H1 (cell line): ENCODE measurements at regions not wholly inside any gene's neighbourhood (a gene's known extent, or its start where the extent isn't known, plus 50 kb on each side); places are given as distances from the start of the nearest gene placed in this dataset.

Experiments used
- CTCF ChIA-PET: fragments of 300-600 bp; sonication (Branson Sonifier 250); formaldehyde crosslinking; loops from one replicate; lab custom pipeline; 2021; ENCODE audit not compliant: partially characterized antibody; lab: Charles Lee
- POLR2A ChIA-PET: fragments of 300-600 bp; sonication (Branson Sonifier 250); formaldehyde crosslinking; loops from one replicate; lab custom pipeline; 2021; ENCODE audit warnings: inconsistent platforms; ENCODE audit not compliant: partially characterized antibody; lab: Charles Lee
- DNase-seq, 2 experiments: peaks; one replicate each; pipeline versions ENCODE4 v3.0.0 to v3.0.0-alpha.2; 2010 to 2022; ENCODE audit warnings: low spot score in 2 of 2, low read depth in 1 of 2, mixed read lengths in 1 of 2
- FAIRE-seq: peaks from 2 replicates; lab custom pipeline; 2011; peaks lifted over from hg19 to GRCh38; lab: Jason Lieb, UNC
- H2AFZ ChIP-seq: 2 replicates; pipeline ENCODE4 v1.8.1; 2012; ENCODE audit warnings: low read length, inconsistent platforms
- H2AK5ac ChIP-seq: 2 replicates; pipeline ENCODE4 v1.6.1; 2013; ENCODE audit warnings: low read depth, low read length
- H2BK120ac ChIP-seq: replicated peaks from 2 replicates; pipeline ENCODE3; 2013; ENCODE audit warnings: low read depth, low read length, inconsistent platforms
- H2BK12ac ChIP-seq: 2 replicates; pipeline ENCODE4 v1.6.1; 2013; ENCODE audit warnings: low read depth, low read length
- H2BK15ac ChIP-seq: 2 replicates; pipeline ENCODE4 v1.6.1; 2013; ENCODE audit warnings: low read length
- H2BK20ac ChIP-seq: 2 replicates; pipeline ENCODE4 v1.6.1; 2013; ENCODE audit warnings: low read length
- H2BK5ac ChIP-seq: 2 replicates; pipeline ENCODE4 v1.6.1; 2013; ENCODE audit warnings: low read depth, low read length
- H3K14ac ChIP-seq: 2 replicates; pipeline ENCODE4 v1.6.1; 2013; ENCODE audit warnings: inconsistent platforms; ENCODE audit not compliant: insufficient read length
- H3K18ac ChIP-seq: 2 replicates; pipeline ENCODE4 v1.6.1; 2013; ENCODE audit warnings: low read length; ENCODE audit errors: extremely low read depth
- H3K23ac ChIP-seq: 2 replicates; pipeline ENCODE4 v1.6.1; 2013; ENCODE audit warnings: inconsistent platforms; ENCODE audit not compliant: insufficient read length
- H3K23me2 ChIP-seq: 2 replicates; pipeline ENCODE4 v1.6.1; 2013; ENCODE audit warnings: low read depth, low read length
- H3K27ac ChIP-seq: 2 replicates; pipeline ENCODE4 v1.6.1; 2011; ENCODE audit warnings: low read depth, low read length, inconsistent platforms
- H3K27me3 ChIP-seq, 4 experiments: replicated peaks in 1 of 4; 1 replicate in 1 of 4; 2 replicates in 3 of 4; pipeline versions ENCODE4 v1.6.1 to v1.8.1; 2011 to 2013; ENCODE audit warnings: low read length in 3 of 4, mild to moderate bottlenecking in 3 of 4, inconsistent platforms in 2 of 4, mixed read lengths in 2 of 4, moderate library complexity in 1 of 4; ENCODE audit not compliant: control insufficient read depth in 3 of 4, insufficient read depth in 3 of 4; ENCODE audit errors: extremely low read depth in 1 of 4
- H3K36me3 ChIP-seq, 4 experiments: 2 replicates each; pipeline versions ENCODE4 v1.6.1 to v1.8.1; 2011 to 2013; ENCODE audit warnings: mild to moderate bottlenecking in 4 of 4, low read length in 3 of 4, moderate library complexity in 2 of 4, control low read depth in 1 of 4, inconsistent platforms in 1 of 4; ENCODE audit not compliant: insufficient read depth in 4 of 4, control insufficient read depth in 2 of 4
- H3K4ac ChIP-seq: replicated peaks from 2 replicates; pipeline ENCODE3; 2013; ENCODE audit warnings: low read length, low read depth, mixed read lengths, inconsistent platforms; ENCODE audit not compliant: insufficient read length
- H3K4me1 ChIP-seq, 4 experiments: replicated peaks in 1 of 4; 1 replicate in 1 of 4; 2 replicates in 3 of 4; pipeline versions ENCODE4 v1.6.1 to v1.8.1; 2011 to 2013; ENCODE audit warnings: low read length in 3 of 4, inconsistent platforms in 2 of 4, mixed read lengths in 1 of 4; ENCODE audit not compliant: insufficient read depth in 4 of 4, control insufficient read depth in 3 of 4
- H3K4me2 ChIP-seq, 2 experiments: 2 replicates each; pipeline versions ENCODE4 v1.6.1 to v1.8.1; 2011 to 2013; ENCODE audit warnings: low read depth in 2 of 2, low read length in 2 of 2, control low read depth in 1 of 2, inconsistent platforms in 1 of 2, mild to moderate bottlenecking in 1 of 2; ENCODE audit not compliant: insufficient read depth in 1 of 2
- H3K4me3 ChIP-seq, 4 experiments: fragments of 200-600, 300-600 bp in 1 of 4; sonication (generic), shearing (Covaris generic), sonication (Bioruptor Twin) in 1 of 4; 2 replicates each; pipeline versions ENCODE4 v1.5.1 to v1.8.1; 2011 to 2016; ENCODE audit warnings: low read length in 4 of 4, low read depth in 3 of 4, control low read depth in 2 of 4, inconsistent platforms in 2 of 4, mild to moderate bottlenecking in 2 of 4, mixed read lengths in 1 of 4, moderate library complexity in 1 of 4; ENCODE audit not compliant: insufficient read depth in 2 of 4; ENCODE audit errors: extremely low read depth in 1 of 4
- H3K56ac ChIP-seq: replicated peaks from 2 replicates; pipeline ENCODE3; 2013; ENCODE audit warnings: low read depth, mild to moderate bottlenecking, mixed read lengths, low read length, inconsistent platforms; ENCODE audit not compliant: insufficient read length
- H3K79me1 ChIP-seq: 2 replicates; pipeline ENCODE4 v1.6.1; 2013; ENCODE audit warnings: low read depth, low read length, control low read depth
- H3K79me2 ChIP-seq, 2 experiments: 2 replicates each; pipeline versions ENCODE4 v1.6.1 to v1.8.1; 2012 to 2013; ENCODE audit warnings: low read length in 2 of 2, mild to moderate bottlenecking in 2 of 2, inconsistent platforms in 1 of 2; ENCODE audit not compliant: insufficient read depth in 2 of 2, control insufficient read depth in 1 of 2
- H3K9ac ChIP-seq, 4 experiments: replicated peaks in 1 of 4; 1 replicate in 1 of 4; 2 replicates in 3 of 4; pipeline versions ENCODE4 v1.6.1 to v1.8.1; 2011 to 2013; ENCODE audit warnings: low read depth in 3 of 4, low read length in 3 of 4, control low read depth in 2 of 4, mild to moderate bottlenecking in 2 of 4, moderate library complexity in 2 of 4, inconsistent platforms in 1 of 4; ENCODE audit errors: extremely low read depth in 1 of 4
- H3K9me3 ChIP-seq, 2 experiments: 2 replicates each; pipeline versions ENCODE4 v1.6.1 to v1.8.1; 2012 to 2013; ENCODE audit warnings: mild to moderate bottlenecking in 2 of 2, moderate library complexity in 2 of 2, control low read depth in 1 of 2, inconsistent platforms in 1 of 2, low read depth in 1 of 2, low read length in 1 of 2, mixed read lengths in 1 of 2; ENCODE audit not compliant: insufficient read depth in 2 of 2
- H4K20me1 ChIP-seq, 2 experiments: replicated peaks in 1 of 2; 2 replicates each; pipeline versions ENCODE3 to v1.8.1; 2011 to 2013; ENCODE audit warnings: inconsistent platforms in 2 of 2, low read length in 2 of 2, mild to moderate bottlenecking in 1 of 2; ENCODE audit not compliant: insufficient read depth in 2 of 2, control insufficient read depth in 1 of 2
- H4K5ac ChIP-seq: 2 replicates; pipeline ENCODE4 v1.6.1; 2013; ENCODE audit warnings: low read length, low read depth, mixed read lengths, inconsistent platforms; ENCODE audit not compliant: insufficient read length
- H4K8ac ChIP-seq: 2 replicates; pipeline ENCODE4 v1.8.0; 2013; ENCODE audit warnings: mild to moderate bottlenecking, moderate library complexity, low read length, inconsistent platforms; ENCODE audit not compliant: insufficient read depth; ENCODE audit errors: extremely low read depth
- H4K91ac ChIP-seq: replicated peaks from 2 replicates; pipeline ENCODE3; 2013; ENCODE audit warnings: low read length, mixed read lengths, inconsistent platforms; ENCODE audit not compliant: insufficient read length
- WGBS, 2 experiments: shearing (Covaris generic) in 1 of 2; methylation state at CpG; one replicate each; pipeline versions ENCODE4 v1.1.6 to v1.1.7; 2013 to 2015; ENCODE audit warnings: low lambda C conversion rate in 2 of 2, mixed read lengths in 2 of 2, inconsistent platforms in 1 of 2, low coverage in 1 of 2, missing lambda C conversion rate in 1 of 2; ENCODE audit not compliant: insufficient replicate concordance in 2 of 2, insufficient coverage in 1 of 2, insufficient read length in 1 of 2; ENCODE audit errors: extremely low coverage in 1 of 2, missing lambda C conversion rate in 1 of 2; 5-methylcytosine and 5-hydroxymethylcytosine counted together
- TF ChIP-seq, protein P1 (sequence below): fragments of 300-600 bp; sonication (generic); IDR thresholded peaks from 2 replicates; pipeline ENCODE4 v1.7.1; 2012; ENCODE audit warnings: low read length, moderate library complexity, mild to moderate bottlenecking, inconsistent platforms; ENCODE audit not compliant: insufficient replicate concordance

DNA sequence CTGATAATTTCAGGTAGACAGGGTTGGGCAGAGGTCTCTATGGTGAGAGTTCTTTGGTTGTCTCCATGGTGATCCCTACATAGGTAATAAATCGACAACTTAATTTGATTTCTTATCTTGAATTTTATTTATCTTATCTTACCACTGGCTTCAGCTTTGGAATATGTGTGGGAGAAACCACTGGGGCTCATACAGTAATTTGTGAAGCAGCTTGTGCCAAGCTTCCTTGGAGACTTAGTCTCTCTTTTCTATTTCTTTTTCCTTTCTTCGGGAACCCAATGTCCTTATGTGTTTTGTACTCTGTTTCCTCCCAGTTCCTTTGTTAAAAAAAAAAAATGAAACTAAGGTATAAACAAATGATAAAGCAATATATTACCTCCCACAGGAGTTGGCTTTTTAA, 242.4 kb upstream of the CNKSR2 start:
- no peak overlapping the region for H2BK5ac ChIP-seq
- no peak for DNase-seq
- WGBS, 2 experiments = 85% methylated on average over 2 of the region's 2 CpGs; no CpG with 5 or more reads in 1 of the 2 experiments
- H2BK12ac ChIP-seq = no peak overlapping the region
- no peaks in the 10 kb centered on the region for H3K79me1 ChIP-seq
- H3K23me2 ChIP-seq = no peaks in the 10 kb centered on the region
- H4K91ac ChIP-seq = no peak overlapping the region
- no peaks in the 10 kb centered on the region for H3K9me3 ChIP-seq
- H4K20me1 ChIP-seq = no peaks in the 10 kb centered on the region
- H3K79me2 ChIP-seq = no peaks in the 10 kb centered on the region
- H2BK120ac ChIP-seq = no peak overlapping the region
- H3K9ac ChIP-seq = no peak overlapping the region
- no peak for FAIRE-seq
- no peak overlapping the region for H4K5ac ChIP-seq
- no peaks in the 10 kb centered on the region for H3K36me3 ChIP-seq
- no peak overlapping the region for H2AK5ac ChIP-seq
- H3K56ac ChIP-seq = no peak overlapping the region
- no peaks in the 10 kb centered on the region for H3K4me1 ChIP-seq
- no peak overlapping the region for H2BK15ac ChIP-seq
- H3K27ac ChIP-seq = no peak overlapping the region
- no peak overlapping the region for H2BK20ac ChIP-seq
- ChIA-PET CTCF (no interaction called here), POLR2A (no interaction called here)
- H3K4me3 ChIP-seq = no peak overlapping the region
- H3K23ac ChIP-seq = no peak overlapping the region
- no peak overlapping the region for H2AFZ ChIP-seq
- H3K18ac ChIP-seq = no peak overlapping the region
- H3K27me3 ChIP-seq = no peaks in the 10 kb centered on the region
- no peak overlapping the region for H3K4ac ChIP-seq
- H4K8ac ChIP-seq = no peak overlapping the region
- no peak overlapping the region for H3K14ac ChIP-seq
- H3K4me2 ChIP-seq = no peak overlapping the region
- TF ChIP-seq, protein P1, sequence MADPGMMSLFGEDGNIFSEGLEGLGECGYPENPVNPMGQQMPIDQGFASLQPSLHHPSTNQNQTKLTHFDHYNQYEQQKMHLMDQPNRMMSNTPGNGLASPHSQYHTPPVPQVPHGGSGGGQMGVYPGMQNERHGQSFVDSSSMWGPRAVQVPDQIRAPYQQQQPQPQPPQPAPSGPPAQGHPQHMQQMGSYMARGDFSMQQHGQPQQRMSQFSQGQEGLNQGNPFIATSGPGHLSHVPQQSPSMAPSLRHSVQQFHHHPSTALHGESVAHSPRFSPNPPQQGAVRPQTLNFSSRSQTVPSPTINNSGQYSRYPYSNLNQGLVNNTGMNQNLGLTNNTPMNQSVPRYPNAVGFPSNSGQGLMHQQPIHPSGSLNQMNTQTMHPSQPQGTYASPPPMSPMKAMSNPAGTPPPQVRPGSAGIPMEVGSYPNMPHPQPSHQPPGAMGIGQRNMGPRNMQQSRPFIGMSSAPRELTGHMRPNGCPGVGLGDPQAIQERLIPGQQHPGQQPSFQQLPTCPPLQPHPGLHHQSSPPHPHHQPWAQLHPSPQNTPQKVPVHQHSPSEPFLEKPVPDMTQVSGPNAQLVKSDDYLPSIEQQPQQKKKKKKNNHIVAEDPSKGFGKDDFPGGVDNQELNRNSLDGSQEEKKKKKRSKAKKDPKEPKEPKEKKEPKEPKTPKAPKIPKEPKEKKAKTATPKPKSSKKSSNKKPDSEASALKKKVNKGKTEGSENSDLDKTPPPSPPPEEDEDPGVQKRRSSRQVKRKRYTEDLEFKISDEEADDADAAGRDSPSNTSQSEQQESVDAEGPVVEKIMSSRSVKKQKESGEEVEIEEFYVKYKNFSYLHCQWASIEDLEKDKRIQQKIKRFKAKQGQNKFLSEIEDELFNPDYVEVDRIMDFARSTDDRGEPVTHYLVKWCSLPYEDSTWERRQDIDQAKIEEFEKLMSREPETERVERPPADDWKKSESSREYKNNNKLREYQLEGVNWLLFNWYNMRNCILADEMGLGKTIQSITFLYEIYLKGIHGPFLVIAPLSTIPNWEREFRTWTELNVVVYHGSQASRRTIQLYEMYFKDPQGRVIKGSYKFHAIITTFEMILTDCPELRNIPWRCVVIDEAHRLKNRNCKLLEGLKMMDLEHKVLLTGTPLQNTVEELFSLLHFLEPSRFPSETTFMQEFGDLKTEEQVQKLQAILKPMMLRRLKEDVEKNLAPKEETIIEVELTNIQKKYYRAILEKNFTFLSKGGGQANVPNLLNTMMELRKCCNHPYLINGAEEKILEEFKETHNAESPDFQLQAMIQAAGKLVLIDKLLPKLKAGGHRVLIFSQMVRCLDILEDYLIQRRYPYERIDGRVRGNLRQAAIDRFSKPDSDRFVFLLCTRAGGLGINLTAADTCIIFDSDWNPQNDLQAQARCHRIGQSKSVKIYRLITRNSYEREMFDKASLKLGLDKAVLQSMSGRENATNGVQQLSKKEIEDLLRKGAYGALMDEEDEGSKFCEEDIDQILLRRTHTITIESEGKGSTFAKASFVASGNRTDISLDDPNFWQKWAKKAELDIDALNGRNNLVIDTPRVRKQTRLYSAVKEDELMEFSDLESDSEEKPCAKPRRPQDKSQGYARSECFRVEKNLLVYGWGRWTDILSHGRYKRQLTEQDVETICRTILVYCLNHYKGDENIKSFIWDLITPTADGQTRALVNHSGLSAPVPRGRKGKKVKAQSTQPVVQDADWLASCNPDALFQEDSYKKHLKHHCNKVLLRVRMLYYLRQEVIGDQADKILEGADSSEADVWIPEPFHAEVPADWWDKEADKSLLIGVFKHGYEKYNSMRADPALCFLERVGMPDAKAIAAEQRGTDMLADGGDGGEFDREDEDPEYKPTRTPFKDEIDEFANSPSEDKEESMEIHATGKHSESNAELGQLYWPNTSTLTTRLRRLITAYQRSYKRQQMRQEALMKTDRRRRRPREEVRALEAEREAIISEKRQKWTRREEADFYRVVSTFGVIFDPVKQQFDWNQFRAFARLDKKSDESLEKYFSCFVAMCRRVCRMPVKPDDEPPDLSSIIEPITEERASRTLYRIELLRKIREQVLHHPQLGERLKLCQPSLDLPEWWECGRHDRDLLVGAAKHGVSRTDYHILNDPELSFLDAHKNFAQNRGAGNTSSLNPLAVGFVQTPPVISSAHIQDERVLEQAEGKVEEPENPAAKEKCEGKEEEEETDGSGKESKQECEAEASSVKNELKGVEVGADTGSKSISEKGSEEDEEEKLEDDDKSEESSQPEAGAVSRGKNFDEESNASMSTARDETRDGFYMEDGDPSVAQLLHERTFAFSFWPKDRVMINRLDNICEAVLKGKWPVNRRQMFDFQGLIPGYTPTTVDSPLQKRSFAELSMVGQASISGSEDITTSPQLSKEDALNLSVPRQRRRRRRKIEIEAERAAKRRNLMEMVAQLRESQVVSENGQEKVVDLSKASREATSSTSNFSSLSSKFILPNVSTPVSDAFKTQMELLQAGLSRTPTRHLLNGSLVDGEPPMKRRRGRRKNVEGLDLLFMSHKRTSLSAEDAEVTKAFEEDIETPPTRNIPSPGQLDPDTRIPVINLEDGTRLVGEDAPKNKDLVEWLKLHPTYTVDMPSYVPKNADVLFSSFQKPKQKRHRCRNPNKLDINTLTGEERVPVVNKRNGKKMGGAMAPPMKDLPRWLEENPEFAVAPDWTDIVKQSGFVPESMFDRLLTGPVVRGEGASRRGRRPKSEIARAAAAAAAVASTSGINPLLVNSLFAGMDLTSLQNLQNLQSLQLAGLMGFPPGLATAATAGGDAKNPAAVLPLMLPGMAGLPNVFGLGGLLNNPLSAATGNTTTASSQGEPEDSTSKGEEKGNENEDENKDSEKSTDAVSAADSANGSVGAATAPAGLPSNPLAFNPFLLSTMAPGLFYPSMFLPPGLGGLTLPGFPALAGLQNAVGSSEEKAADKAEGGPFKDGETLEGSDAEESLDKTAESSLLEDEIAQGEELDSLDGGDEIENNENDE = no peak
